ENCODE measurements at regions not wholly inside any gene's neighbourhood (a gene's known extent, or its start where the extent isn't known, plus 50 kb on each side); places are given as distances from the start of the nearest gene placed in this dataset.

GRCh38 chr16:14360326-14361037 lies 269.6 kb downstream of the PARN start:
- DNase-seq (ENCODE audit: low spot score): no peak

GRCh38 chr16:14358697-14359305 lies 271.3 kb downstream of the PARN start:
- DNase-seq (ENCODE audit: low spot score): no peak

GRCh38 chr16:14357328-14357727 lies 272.7 kb downstream of the PARN start:
- DNase-seq (ENCODE audit: low spot score): no peak

GRCh38 chr16:14356064-14356463 lies 274.0 kb downstream of the PARN start:
- no peak for DNase-seq (ENCODE audit: low spot score)

- DNase-seq (ENCODE audit: low spot score): no peak
These were observed 275.3 kb downstream of the PARN start for GRCh38 chr16:14354561-14355351.

- no peak for DNase-seq (ENCODE audit: low spot score)
These were observed 276.7 kb downstream of the PARN start for GRCh38 chr16:14353340-14353739.

- no peak for DNase-seq (ENCODE audit: low spot score)
These were observed 278.4 kb downstream of the PARN start for GRCh38 chr16:14351647-14352046.

- DNase-seq (ENCODE audit: low spot score): no peak
These were observed 279.4 kb downstream of the PARN start for GRCh38 chr16:14350626-14351025.

- no peak for DNase-seq (ENCODE audit: low spot score)
These were observed 279.0 kb downstream of the MRTFB start for GRCh38 chr16:14350081-14350480.

GRCh38 chr16:14347706-14348105 lies 276.6 kb downstream of the MRTFB start:
- DNase-seq (ENCODE audit: low spot score): no peak

GRCh38 chr16:14346278-14347142 lies 275.4 kb downstream of the MRTFB start:
- DNase-seq (ENCODE audit: low spot score): no peak

- no peak for DNase-seq (ENCODE audit: low spot score)
These were observed 274.5 kb downstream of the MRTFB start for GRCh38 chr16:14345512-14346115.

GRCh38 chr16:14344945-14345344 lies 273.8 kb downstream of the MRTFB start:
- DNase-seq (ENCODE audit: low spot score): no peak

- DNase-seq (ENCODE audit: low spot score): no peak
These were observed 273.2 kb downstream of the MRTFB start for GRCh38 chr16:14344292-14344691.

GRCh38 chr16:14341324-14342225 lies 270.5 kb downstream of the MRTFB start:
- no peak for DNase-seq (ENCODE audit: low spot score)

GRCh38 chr16:14339694-14340093 lies 268.6 kb downstream of the MRTFB start:
- no peak for DNase-seq (ENCODE audit: low spot score)

- no peak for DNase-seq (ENCODE audit: low spot score)
These were observed 267.9 kb downstream of the MRTFB start for GRCh38 chr16:14338969-14339368.

- no peak for DNase-seq (ENCODE audit: low spot score)
These were observed 267.1 kb downstream of the MRTFB start for GRCh38 chr16:14338236-14338635.

GRCh38 chr16:14337303-14338191 lies 266.4 kb downstream of the MRTFB start:
- no peak for DNase-seq (ENCODE audit: low spot score)

- no peak for DNase-seq (ENCODE audit: low spot score)
These were observed 264.2 kb downstream of the MRTFB start for GRCh38 chr16:14335297-14335696.
